ENCODE measurements at regions not wholly inside any gene's neighbourhood (a gene's known extent, or its start where the extent isn't known, plus 50 kb on each side); places are given as distances from the start of the nearest gene placed in this dataset.
"Not testable (repeated sequence)": the region's sequence is repeated elsewhere in the genome, so short reads cannot be mapped to it uniquely, and the experiment has no call there.

DNA sequence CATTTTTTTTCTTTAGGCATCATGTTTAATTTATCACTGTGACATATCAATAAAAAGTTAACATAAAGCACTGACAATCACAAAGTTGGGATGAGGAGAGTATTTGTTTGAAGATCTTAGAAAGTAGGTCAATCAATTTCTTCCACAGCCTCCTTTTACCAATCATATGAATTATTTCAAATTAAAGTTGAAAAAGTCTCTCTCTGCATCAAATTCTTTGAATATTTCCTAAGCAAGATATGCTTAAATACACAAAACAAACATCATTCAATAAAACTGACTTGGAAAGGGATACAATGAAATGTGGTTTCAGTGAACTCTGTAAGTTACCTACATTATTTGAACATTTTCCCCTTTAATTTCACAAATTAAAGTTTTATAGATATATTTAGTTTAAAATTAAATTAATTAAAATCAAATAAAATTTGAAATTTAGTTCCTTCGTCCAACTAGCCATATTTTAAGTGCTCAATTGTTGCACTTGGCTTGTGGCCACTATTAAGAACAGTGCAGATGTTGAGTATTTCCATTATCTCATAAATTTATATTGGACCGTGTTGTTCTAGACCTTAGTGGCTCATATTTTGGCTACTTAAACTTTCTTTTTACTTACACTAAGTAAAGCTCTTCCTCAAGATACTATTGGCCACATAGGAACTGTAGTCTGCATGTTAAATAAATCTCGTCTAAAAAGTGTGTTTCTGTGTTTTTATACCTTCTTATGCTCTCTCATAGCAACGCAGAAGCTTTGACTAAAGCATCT is 949.7 kb upstream of the NUDT12 start:
- no peak for DNase-seq (ENCODE audit: extremely low read depth in 1 of 2, low read depth in 1 of 2)

DNA sequence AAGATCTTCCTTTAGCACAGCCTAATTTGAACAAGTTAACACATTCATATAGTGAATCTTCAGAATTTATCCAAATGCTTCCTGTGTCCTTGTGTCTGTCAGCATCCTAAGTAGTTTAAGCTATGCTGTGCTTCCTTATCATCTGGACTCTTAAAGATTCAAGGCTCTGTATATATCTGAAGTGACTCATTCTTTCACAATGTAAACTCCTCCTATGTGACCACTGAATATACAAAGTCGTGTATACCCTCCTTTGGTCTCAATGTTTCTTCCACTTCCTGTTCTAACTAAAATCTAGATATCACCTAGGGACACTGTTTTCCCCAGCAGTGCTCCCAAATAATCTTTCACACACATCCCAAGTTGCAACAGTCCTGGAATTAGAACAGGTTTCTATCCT is 935.7 kb upstream of the NUDT12 start:
- DNase-seq (ENCODE audit: extremely low read depth in 1 of 2, low read depth in 1 of 2) = no peak

DNA sequence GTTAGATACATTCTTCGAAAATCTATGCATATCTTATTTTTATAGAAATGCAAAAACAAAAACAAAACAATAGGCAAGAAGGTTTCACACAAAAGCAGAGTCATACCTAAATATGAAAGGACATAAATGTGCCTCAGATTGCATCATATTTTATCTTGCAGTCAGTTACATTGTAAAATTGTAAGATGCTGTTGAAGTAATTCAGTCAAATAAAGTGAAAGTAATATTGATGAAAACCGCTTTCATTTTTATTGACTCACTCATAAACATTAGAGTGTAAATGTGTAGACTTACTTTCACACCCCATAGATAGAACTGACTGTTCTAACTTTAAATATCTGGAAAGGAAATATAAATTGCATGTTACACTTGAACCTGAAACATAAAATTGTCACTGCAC is 931.5 kb upstream of the NUDT12 start:
- DNase-seq (ENCODE audit: extremely low read depth in 1 of 2, low read depth in 1 of 2) = no peak

DNA sequence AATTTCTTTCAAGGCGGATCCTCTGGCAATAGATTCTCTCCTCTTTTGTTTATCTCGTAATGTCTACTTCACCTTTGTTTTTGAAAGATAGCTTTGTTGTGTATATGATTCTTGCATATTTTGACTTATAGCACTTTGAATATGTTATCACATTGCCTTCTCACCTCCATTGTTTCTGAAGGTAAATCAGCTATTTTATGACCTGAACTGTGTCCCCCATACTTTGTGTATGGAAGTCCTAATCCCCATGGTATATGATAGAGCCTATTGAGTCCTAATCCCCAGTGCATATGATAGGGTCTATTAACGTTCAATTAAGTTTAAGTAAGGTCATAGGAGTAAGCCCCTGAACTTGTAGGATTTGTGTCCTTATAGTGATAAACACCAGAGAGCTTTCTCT is 910.2 kb upstream of the NUDT12 start:
- DNase-seq (ENCODE audit: extremely low read depth in 1 of 2, low read depth in 1 of 2) = no peak

DNA sequence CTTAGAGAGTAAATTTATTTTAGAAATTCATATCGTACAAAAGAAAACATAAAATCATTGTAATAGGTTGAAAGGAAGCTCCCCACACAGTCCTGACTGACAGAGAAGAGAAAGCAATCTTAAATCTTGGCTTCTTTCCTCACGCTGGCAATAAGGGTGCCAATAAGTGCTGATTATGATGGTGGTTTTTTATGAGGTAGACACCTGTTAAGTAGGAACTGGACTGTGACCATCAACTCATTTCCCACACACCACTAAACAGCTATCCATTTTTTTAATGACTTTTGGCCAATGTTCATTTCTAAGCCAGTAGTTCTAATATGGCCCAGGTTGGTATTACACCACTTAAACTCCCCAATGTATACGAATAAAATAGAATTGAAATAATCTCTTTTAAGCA is 893.5 kb upstream of the NUDT12 start:
- DNase-seq (ENCODE audit: extremely low read depth in 1 of 2, low read depth in 1 of 2) = no peak

DNA sequence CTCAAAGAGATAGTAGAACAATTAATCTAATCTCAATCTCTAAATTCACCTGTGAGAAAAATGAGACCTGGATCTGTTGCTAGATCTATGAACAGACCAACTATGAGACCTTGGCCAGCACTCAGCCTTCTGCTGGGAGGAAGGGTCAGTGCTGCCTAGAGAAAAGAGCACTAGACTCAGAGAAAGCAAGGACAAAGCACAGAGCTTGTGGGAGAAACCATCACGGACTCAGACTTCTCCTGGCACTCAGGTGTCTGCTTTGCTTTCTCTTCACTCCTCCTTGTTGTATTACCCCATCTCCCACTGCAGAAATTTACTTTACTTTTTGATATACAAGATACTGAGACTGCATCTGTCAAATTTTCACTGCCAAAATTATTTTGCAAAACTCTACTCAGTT is 890.0 kb upstream of the NUDT12 start:
- DNase-seq (ENCODE audit: extremely low read depth in 1 of 2, low read depth in 1 of 2) = no peak

DNA sequence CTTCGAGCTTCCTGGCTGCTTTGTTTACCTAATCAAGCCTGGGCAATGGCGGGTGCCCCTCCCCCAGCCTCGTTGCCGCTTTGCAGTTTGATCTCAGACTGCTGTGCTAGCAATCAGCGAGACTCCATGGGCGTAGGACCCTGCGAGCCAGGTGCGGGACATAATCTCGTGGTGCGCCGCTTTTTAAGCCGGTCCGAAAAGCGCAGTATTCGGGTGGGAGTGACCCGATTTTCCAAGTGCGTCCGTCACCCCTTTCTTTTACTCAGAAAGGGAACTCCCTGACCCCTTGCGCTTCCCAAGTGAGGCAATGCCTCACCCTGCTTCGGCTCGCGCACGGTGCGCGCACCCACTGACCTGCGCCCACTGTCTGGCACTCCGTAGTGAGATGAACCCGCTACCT is 889.3 kb upstream of the NUDT12 start:
- not testable (repeated sequence) for DNase-seq (ENCODE audit: extremely low read depth in 1 of 2, low read depth in 1 of 2)

DNA sequence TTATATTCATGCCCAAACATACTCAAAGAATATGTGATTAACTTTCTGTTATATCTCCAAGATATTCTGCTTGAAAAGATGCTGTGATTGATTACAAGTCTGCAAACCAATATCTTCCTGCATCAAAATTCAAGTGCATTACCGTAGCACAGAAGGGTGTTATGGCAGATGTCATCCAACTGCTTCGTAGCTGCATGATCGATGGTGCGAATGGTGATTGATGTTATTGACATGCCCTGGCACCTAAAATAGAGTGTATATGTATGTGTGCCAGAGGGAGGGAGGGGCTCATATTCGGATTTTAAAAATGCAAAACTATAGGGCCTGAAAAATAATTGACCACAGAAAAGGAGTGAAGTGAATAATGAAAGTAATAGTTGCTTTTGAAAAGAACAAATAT is 882.1 kb upstream of the NUDT12 start:
- no peak for DNase-seq (ENCODE audit: extremely low read depth in 1 of 2, low read depth in 1 of 2)

DNA sequence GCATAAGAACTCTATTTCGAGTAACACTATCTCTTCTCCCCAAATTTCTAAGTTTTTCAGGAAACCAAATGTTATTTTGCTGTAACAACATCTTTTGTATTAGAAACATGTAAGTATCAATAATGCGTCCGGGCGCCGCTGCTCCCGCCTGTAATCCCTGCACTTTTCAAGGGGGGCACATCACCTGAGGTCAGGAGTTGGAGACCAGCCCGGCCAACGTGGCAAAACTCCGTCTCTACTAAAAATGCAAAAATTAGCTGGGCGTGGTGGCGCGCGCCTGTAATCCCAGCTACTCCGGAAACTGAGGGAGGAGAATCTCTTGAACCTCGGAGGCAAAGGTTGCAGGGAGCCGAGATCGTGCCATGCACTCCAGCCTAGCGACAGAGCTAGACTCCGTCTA is 881.1 kb upstream of the NUDT12 start:
- DNase-seq (ENCODE audit: extremely low read depth in 1 of 2, low read depth in 1 of 2) = no peak

DNA sequence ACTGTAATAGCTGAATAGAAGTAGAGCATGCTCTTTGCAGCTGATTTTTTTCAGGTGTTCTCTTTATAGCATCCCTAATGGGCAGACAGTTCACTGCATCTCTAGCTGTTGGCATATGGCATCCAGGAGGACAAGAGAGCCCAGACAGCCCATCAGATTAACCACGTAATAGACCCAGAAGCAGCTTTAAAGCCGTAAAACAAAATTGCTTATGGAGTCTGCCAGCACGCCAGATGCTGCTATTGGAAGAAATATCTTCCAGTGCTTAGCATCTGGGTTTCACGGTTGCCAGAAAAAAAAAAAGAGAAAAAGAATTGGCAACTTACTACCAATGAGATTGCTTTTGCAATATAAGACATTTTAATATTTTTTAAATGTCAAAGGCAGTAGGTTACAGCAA is 869.4 kb upstream of the NUDT12 start:
- DNase-seq (ENCODE audit: extremely low read depth in 1 of 2, low read depth in 1 of 2) = no peak

DNA sequence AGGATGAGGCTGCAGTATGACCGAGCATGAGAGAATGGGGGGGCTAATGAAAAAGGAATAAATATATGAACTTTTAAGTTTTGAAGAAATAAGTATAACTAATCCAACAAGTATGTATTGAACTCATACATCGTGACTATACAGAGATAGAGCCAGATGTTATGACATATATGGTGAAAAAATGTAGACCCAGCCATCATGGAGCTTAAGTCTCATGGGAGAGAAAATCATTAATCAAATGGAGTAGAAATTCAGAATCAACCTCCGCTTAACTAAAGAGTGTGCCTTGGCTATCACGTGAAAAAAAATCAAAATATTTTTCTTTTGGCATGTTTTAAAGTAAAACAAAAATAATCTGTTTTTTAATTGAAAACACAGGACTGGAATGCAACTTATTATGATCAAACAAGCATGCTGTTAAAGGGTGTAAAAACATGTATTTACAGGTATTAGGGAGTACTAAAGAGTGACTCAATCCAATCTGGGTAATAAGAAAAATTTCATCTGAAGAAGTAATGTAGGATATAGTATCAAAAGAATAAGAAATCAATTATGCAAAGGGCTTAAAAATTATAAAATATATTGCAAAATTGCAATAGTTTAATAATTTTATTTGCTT is 868.5 kb upstream of the NUDT12 start:
- no peak for DNase-seq (ENCODE audit: extremely low read depth in 1 of 2, low read depth in 1 of 2)

DNA sequence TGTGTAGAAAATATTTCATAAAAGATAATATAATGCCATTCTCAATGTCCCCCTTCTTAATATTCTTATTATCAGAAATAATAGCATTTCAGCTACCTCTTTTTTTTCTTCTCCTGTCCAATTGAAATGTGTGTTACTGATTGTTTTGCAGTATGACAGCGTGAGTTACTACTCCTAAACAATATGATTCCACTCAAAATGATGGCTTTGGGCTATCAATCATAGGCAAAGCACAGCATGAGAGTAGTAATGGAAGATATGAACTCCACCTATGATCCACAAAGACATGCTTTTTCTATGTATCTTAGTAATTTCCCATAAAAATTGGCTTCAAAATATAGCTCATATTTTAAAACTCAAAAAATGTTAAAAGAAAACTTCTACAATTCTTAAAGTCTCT is 867.3 kb upstream of the NUDT12 start:
- DNase-seq (ENCODE audit: extremely low read depth in 1 of 2, low read depth in 1 of 2) = no peak

DNA sequence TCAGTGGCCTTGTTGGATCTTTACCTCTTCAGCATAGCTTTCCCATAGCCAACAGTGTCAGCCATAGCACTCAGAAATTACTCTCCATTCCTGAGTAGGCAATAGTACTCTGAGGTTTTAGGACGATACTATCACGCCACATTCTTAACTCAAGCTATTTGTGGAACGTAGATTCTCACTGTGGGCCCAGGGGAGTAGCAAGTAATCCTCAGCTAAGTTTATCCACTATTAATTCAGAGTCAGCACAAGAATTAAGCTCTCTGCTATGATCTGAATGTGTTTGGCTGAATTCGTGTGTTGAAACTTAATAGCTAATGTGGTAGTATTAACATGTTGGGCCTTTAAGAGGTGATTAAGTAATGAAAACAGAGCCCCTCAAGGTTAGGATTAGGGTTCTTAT is 858.8 kb upstream of the NUDT12 start:
- DNase-seq (ENCODE audit: extremely low read depth in 1 of 2, low read depth in 1 of 2) = no peak

DNA sequence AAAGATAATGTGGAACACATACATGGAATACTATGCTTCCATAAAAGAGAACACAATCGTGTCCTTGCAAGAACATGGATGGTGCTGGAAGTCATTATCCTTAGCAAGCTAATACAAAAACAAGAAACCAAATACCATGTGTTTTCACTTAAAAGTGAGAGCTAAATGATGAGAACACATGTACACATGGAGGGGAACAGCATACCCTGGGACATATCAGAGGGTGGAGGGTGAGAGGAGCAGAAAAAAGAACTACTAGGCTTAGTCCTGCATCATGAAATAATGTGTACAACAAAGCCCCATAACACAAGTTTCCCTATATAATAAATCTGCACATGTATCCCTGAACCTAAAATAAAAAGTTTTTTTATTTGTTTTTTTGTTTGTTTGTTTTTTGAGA is 855.5 kb upstream of the NUDT12 start:
- DNase-seq (ENCODE audit: extremely low read depth in 1 of 2, low read depth in 1 of 2) = no peak

DNA sequence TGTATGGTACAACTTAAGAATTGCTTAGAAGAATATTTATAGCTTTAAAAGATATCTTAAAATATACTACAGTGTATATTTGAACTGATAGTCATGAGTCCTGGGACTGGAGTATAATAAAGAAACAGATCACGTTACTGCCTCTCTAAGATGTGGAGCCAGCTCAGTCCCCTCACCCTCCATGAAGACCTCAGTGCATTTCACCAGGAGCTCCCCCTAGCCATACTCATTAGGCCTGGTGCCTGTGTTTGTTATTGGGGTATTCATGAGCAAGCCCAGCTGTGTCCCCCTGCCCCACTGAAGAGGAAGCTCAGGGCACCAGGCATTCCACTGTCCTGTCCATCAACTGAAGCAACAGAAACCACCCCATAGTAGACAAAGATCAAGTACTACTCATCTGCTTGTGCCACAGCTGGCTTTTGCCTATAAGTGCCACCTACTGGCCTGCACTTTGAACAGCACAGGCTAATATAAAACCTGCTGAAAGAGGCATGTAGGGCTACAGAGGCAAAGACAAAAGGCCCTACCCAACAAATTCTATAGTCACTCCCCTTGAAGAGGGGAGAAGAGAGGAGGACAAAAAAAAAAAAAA is 850.2 kb upstream of the NUDT12 start:
- no peak for DNase-seq (ENCODE audit: extremely low read depth in 1 of 2, low read depth in 1 of 2)

DNA sequence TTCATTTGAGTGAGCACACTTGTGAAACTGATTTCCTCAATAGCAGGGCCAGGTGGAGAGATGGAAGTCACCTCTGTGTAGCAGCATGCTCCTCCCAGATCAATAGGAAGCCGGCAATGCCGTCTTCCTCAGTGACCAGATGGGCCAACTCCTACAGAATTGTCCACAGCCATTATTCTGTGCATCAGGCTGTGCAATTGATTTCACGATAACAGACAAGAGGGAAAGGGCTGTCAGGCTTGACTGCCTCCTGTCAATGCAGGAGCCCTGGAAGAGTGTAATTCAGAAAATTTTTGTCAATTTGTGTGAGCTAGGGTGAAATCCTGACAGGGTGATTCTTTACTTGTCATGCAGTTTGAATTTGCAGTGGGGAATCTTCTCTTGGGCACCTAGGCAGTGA is 838.4 kb upstream of the NUDT12 start:
- no peak for DNase-seq (ENCODE audit: extremely low read depth in 1 of 2, low read depth in 1 of 2)

DNA sequence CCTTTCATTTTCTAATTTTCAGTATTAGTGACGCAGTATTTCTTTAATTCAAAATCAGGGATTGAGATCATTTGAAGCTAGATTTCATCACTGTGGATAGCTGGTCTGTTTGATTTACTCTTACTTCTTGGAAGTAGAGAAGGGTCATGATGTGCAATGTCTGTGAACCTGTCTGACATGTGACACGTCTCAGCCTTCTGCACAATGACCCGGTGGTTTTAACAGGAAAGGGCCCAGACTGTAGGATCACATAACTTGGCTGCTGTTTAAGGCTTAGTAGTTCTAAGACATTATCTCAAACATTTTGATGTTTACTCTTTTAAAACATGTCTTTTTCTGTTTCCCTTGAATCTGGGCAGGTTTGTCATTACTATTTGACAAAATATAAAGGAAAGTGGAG is 823.3 kb upstream of the NUDT12 start:
- no peak for DNase-seq (ENCODE audit: extremely low read depth in 1 of 2, low read depth in 1 of 2)

DNA sequence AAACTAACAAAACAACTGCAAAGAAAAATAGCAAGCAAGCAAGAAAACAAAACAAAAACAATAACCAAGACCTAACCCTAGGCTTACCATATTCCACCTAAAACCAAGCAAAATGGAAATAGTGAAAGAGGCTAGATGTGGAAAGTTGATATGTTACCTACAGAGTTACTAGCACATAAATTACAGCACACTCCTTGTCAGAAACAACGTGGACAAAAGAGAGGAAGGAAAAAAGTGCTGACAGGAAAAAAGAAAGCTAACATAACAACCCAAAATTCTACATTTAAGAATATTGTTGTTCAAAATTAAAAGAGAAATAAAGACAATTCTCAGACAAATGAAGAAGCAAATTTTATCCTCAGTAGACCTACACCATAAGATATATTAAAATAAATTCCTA is 812.8 kb upstream of the NUDT12 start:
- DNase-seq (ENCODE audit: extremely low read depth in 1 of 2, low read depth in 1 of 2) = no peak

DNA sequence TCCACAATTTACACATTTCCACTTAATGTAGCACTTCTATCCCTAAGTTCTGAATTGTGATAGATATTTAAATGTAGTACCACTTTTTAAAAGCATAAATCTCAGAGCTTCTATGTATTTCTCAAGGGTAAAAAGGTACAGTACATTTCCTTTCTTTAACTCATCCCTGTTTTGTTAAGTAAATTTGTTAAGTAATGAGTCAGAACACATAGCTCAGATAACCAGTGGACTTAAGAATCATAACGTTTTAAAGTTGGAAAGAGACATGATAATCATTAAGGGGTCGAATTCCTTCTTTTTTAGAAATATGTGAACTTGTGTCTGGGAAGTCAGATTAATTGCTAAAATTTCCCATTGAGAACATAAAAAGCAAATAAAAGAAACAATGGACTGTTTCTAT is 810.2 kb upstream of the NUDT12 start:
- no peak for DNase-seq (ENCODE audit: extremely low read depth in 1 of 2, low read depth in 1 of 2)

DNA sequence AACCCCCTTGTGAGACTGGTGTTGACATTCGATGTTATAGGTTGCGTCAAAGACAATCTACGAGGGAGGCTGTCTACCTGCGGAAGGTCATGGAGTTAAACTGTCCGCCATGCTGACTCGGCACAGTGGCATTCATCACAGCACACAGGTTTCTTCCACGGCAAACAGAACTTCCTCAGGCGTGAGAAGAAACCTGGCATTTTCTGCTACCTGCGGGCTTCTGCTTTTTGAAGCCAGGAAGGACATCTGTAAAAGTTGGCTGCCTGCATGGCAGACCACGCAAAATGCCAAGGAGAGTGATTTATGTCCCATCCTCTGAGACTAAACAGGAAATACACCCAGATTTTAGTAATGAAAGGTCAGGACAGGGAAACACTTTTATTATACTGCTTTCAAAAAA is 809.8 kb upstream of the NUDT12 start:
- no peak for DNase-seq (ENCODE audit: extremely low read depth in 1 of 2, low read depth in 1 of 2)

DNA sequence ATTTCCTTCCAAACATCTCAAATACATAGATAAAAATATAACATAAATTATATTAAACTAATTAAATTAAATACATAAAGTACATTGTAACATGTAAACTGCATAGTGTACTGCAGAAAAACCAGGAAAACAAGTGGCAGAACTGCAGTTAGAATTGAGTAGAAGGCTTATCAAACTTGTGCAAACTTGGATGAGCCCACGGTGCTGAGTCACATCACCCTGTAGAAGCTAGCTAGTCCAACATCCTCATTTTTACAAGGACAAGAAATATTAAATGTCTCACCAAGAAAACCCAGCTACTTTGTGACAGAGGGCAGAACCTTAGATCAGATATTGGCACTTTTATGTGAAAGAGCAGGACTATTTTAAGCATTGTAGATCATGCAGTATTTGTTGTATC is 807.9 kb upstream of the NUDT12 start:
- DNase-seq (ENCODE audit: extremely low read depth in 1 of 2, low read depth in 1 of 2) = no peak

DNA sequence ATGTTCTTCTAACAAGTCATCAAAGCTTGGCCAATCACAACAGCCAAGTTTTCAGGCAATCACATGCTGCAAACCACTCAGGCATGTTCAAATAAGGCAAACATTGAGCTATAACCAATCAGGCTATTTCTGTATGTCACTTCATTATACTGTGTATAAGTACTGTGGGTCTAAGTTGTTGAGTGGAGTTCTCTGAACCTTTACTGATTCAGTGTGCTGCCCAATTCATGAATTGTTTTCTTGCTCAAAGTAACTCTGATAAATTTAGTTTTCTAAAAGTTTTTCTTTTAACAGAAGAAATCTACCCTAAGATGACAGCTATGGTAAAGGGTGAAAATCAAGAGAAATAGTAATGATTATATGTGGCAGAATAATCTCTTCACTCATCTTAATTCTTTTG is 805.4 kb upstream of the NUDT12 start:
- no peak for DNase-seq (ENCODE audit: extremely low read depth in 1 of 2, low read depth in 1 of 2)

DNA sequence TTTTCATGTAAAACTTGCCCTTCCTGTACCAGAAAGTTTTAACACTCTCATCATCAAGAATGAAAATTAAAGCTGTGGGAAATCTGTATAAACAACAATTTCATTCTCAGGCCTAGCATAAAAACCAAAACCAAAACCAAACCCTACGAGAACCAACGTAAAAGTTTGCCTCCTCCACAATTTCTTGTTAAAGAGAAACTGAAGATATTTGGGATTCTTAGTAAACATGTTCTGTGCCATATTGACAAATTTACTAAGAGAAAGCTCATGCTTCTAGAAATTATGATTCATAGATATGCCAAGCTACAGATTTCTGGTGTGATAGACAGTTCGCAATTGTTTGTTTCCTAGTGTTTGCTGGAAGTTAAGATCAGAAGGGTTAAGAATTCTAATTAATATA is 801.0 kb upstream of the NUDT12 start:
- no peak for DNase-seq (ENCODE audit: extremely low read depth in 1 of 2, low read depth in 1 of 2)
